WTC11 (cell line): ENCODE measurements at regions not wholly inside any gene's neighbourhood (a gene's known extent, or its start where the extent isn't known, plus 50 kb on each side); places are given as distances from the start of the nearest gene placed in this dataset.

Experiments used
- ATAC-seq: fragments of 200-7000 bp; cut with Tn5 transposase; 2 replicates; pipeline ENCODE4 v1.10.0; 2021; ENCODE audit warnings: mild to moderate bottlenecking, moderate library complexity
- CTCF ChIA-PET: fragments of 300-600 bp; sonication (Branson Sonifier 250); formaldehyde crosslinking; loops from one replicate; lab custom pipeline; 2021; ENCODE audit warnings: antibody characterized with exemption; lab: Charles Lee
- POLR2A ChIA-PET: fragments of 350-600 bp; sonication (Branson Sonifier 250); formaldehyde crosslinking; loops from one replicate; lab custom pipeline; 2021; ENCODE audit warnings: antibody characterized with exemption; lab: Charles Lee
- DNase-seq: peaks from one replicate; pipeline ENCODE4 v3.0.0; 2021; ENCODE audit warnings: low spot score
- H3K27ac Mint-ChIP-seq: 2 replicates; pipeline ENCODE4 v1.8.0; 2021; ENCODE audit warnings: mixed read lengths
- H3K27me3 Mint-ChIP-seq: 2 replicates; pipeline ENCODE4 v1.8.0; 2021; ENCODE audit warnings: low read depth, mild to moderate bottlenecking, moderate library complexity, mixed read lengths
- H3K36me3 Mint-ChIP-seq: 2 replicates; pipeline ENCODE4 v1.8.0; 2021; ENCODE audit warnings: mixed read lengths
- H3K4me1 Mint-ChIP-seq: 2 replicates; pipeline ENCODE4 v1.8.0; 2022; ENCODE audit warnings: mixed read lengths
- H3K4me3 Mint-ChIP-seq: 2 replicates; pipeline ENCODE4 v1.8.0; 2021; ENCODE audit warnings: mild to moderate bottlenecking, moderate library complexity, mixed read lengths
- H3K9me3 Mint-ChIP-seq: 2 replicates; pipeline ENCODE4 v1.8.0; 2021; ENCODE audit warnings: mixed read lengths
- ATF2 ChIP-seq: sonication (generic); formaldehyde crosslinking; IDR thresholded peaks from 2 replicates; pipeline ENCODE4 v1.8.1; 2022; ENCODE audit warnings: low read depth, missing genetic modification reagents, borderline replicate concordance
- EMX1 ChIP-seq: fragments of 250-450 bp; sonication (Bioruptor Pico); IDR thresholded peaks from 2 replicates; pipeline ENCODE4 v1.8.0; 2021; ENCODE audit warnings: mild to moderate bottlenecking
- FOXK1 ChIP-seq: sonication (generic); formaldehyde crosslinking; IDR thresholded peaks from 2 replicates; pipeline ENCODE4 v1.8.0; 2022; ENCODE audit warnings: mild to moderate bottlenecking, moderate library complexity, missing genetic modification reagents
- GABPB1 ChIP-seq: sonication (generic); formaldehyde crosslinking; IDR thresholded peaks from 2 replicates; pipeline ENCODE4 v1.8.1; 2023; ENCODE audit warnings: mild to moderate bottlenecking, missing genetic modification reagents
- HMGA2 ChIP-seq: fragments of 250-450 bp; sonication (Bioruptor Pico); IDR thresholded peaks from 2 replicates; pipeline ENCODE4 v1.4.0; 2021; ENCODE audit warnings: mild to moderate bottlenecking, moderate library complexity
- IRF2 ChIP-seq: sonication (generic); formaldehyde crosslinking; IDR thresholded peaks from 2 replicates; pipeline ENCODE4 v1.8.0; 2022; ENCODE audit warnings: low read depth, missing genetic modification reagents, borderline replicate concordance
- KAT7 ChIP-seq: sonication (generic); formaldehyde crosslinking; IDR thresholded peaks from 2 replicates; pipeline ENCODE4 v1.8.1; 2023; ENCODE audit warnings: missing genetic modification reagents, mild to moderate bottlenecking, borderline replicate concordance
- MAX ChIP-seq: sonication (generic); formaldehyde crosslinking; IDR thresholded peaks from 2 replicates; pipeline ENCODE4 v1.8.0; 2022; ENCODE audit warnings: mild to moderate bottlenecking, missing genetic modification reagents
- NFATC4 ChIP-seq: fragments of 250-450 bp; sonication (Bioruptor Pico); IDR thresholded peaks from 2 replicates; pipeline ENCODE4 v1.9.0; 2021; ENCODE audit warnings: mild to moderate bottlenecking
- NR2C2 ChIP-seq: sonication (generic); formaldehyde crosslinking; IDR thresholded peaks from 2 replicates; pipeline ENCODE4 v1.8.0; 2022; ENCODE audit warnings: mild to moderate bottlenecking, missing genetic modification reagents
- TP53 ChIP-seq: sonication (generic); formaldehyde crosslinking; IDR thresholded peaks from 2 replicates; pipeline ENCODE4 v1.8.1; 2023; ENCODE audit warnings: mild to moderate bottlenecking, missing genetic modification reagents
- ZNF396 ChIP-seq: fragments of 250-450 bp; sonication (Bioruptor Pico); IDR thresholded peaks from 2 replicates; pipeline ENCODE4 v1.8.0; 2021; ENCODE audit warnings: mild to moderate bottlenecking, moderate library complexity, borderline replicate concordance
- ZSCAN18 ChIP-seq: fragments of 250-450 bp; sonication (Bioruptor Pico); IDR thresholded peaks from 2 replicates; pipeline ENCODE4 v2.1.2; 2022; ENCODE audit warnings: mild to moderate bottlenecking, moderate library complexity
- TF ChIP-seq, protein P1 (sequence below): sonication (generic); formaldehyde crosslinking; IDR thresholded peaks from 2 replicates; pipeline ENCODE4 v1.8.1; 2022; ENCODE audit warnings: missing genetic modification reagents, borderline replicate concordance
- TF ChIP-seq, protein P2 (sequence below): sonication (generic); formaldehyde crosslinking; IDR thresholded peaks from 2 replicates; pipeline ENCODE4 v1.8.0; 2022; ENCODE audit warnings: mild to moderate bottlenecking, missing genetic modification reagents
- TF ChIP-seq, protein P3 (sequence below): sonication (generic); formaldehyde crosslinking; IDR thresholded peaks from 2 replicates; pipeline ENCODE4 v1.8.0; 2023; ENCODE audit warnings: missing genetic modification reagents, mild to moderate bottlenecking, borderline replicate concordance
- TF ChIP-seq, protein P4 (sequence below): sonication (generic); formaldehyde crosslinking; conservative IDR thresholded peaks from 2 replicates; pipeline ENCODE4 v1.8.1; 2022; ENCODE audit warnings: mild to moderate bottlenecking, missing genetic modification reagents

DNA sequence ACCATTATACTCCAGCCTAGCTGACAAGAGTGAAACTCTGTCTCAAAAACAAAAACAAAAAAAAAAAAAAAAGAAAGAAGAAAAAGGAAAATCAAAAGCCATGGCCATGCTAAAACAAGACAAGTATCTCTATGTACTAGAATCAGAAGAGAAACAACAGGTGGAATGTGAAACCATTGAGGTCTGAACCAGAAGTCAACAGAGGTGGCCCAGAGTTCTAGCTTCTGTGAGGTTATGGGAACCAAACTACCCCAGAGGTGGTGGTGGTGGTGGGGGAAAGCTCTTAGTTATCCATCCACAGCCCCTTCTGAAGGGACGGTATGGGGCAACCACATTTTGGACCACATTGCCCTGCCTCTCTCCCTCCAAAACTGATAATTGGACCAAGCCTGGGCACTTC, 59.5 kb upstream of the ZNF366 start (continued):
- TF ChIP-seq, protein P1, sequence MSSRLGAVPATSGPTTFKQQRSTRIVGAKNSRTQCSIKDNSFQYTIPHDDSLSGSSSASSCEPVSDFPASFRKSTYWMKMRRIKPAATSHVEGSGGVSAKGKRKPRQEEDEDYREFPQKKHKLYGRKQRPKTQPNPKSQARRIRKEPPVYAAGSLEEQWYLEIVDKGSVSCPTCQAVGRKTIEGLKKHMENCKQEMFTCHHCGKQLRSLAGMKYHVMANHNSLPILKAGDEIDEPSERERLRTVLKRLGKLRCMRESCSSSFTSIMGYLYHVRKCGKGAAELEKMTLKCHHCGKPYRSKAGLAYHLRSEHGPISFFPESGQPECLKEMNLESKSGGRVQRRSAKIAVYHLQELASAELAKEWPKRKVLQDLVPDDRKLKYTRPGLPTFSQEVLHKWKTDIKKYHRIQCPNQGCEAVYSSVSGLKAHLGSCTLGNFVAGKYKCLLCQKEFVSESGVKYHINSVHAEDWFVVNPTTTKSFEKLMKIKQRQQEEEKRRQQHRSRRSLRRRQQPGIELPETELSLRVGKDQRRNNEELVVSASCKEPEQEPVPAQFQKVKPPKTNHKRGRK (CRISPR knock-in tag): no peak
- TF ChIP-seq, all 79 proteins: peak for 0

- no peak overlapping the region for H3K4me3 Mint-ChIP-seq
- peaks cover 18% of the 10 kb centered on the region for H3K9me3 Mint-ChIP-seq
- H3K27me3 Mint-ChIP-seq: no peaks in the 10 kb centered on the region
- no peak for ATAC-seq
- H3K27ac Mint-ChIP-seq: no peak overlapping the region
- no peak for DNase-seq
- TF ChIP-seq, protein P2, sequence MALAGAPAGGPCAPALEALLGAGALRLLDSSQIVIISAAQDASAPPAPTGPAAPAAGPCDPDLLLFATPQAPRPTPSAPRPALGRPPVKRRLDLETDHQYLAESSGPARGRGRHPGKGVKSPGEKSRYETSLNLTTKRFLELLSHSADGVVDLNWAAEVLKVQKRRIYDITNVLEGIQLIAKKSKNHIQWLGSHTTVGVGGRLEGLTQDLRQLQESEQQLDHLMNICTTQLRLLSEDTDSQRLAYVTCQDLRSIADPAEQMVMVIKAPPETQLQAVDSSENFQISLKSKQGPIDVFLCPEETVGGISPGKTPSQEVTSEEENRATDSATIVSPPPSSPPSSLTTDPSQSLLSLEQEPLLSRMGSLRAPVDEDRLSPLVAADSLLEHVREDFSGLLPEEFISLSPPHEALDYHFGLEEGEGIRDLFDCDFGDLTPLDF (CRISPR knock-in tag): no peak
- TF ChIP-seq KAT7 (CRISPR knock-in tag): no peak
- TF ChIP-seq, protein P3, sequence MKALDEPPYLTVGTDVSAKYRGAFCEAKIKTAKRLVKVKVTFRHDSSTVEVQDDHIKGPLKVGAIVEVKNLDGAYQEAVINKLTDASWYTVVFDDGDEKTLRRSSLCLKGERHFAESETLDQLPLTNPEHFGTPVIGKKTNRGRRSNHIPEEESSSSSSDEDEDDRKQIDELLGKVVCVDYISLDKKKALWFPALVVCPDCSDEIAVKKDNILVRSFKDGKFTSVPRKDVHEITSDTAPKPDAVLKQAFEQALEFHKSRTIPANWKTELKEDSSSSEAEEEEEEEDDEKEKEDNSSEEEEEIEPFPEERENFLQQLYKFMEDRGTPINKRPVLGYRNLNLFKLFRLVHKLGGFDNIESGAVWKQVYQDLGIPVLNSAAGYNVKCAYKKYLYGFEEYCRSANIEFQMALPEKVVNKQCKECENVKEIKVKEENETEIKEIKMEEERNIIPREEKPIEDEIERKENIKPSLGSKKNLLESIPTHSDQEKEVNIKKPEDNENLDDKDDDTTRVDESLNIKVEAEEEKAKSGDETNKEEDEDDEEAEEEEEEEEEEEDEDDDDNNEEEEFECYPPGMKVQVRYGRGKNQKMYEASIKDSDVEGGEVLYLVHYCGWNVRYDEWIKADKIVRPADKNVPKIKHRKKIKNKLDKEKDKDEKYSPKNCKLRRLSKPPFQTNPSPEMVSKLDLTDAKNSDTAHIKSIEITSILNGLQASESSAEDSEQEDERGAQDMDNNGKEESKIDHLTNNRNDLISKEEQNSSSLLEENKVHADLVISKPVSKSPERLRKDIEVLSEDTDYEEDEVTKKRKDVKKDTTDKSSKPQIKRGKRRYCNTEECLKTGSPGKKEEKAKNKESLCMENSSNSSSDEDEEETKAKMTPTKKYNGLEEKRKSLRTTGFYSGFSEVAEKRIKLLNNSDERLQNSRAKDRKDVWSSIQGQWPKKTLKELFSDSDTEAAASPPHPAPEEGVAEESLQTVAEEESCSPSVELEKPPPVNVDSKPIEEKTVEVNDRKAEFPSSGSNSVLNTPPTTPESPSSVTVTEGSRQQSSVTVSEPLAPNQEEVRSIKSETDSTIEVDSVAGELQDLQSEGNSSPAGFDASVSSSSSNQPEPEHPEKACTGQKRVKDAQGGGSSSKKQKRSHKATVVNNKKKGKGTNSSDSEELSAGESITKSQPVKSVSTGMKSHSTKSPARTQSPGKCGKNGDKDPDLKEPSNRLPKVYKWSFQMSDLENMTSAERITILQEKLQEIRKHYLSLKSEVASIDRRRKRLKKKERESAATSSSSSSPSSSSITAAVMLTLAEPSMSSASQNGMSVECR (CRISPR knock-in tag): no peak
- TF ChIP-seq NR2C2 (CRISPR knock-in tag): no peak
- TF ChIP-seq NFATC4 (CRISPR knock-in tag): no peak
- TF ChIP-seq IRF2 (CRISPR knock-in tag): no peak
- no peak for TF ChIP-seq ZSCAN18 (CRISPR knock-in tag)
- no peak for TF ChIP-seq TP53 (CRISPR knock-in tag)
- TF ChIP-seq, protein P4, sequence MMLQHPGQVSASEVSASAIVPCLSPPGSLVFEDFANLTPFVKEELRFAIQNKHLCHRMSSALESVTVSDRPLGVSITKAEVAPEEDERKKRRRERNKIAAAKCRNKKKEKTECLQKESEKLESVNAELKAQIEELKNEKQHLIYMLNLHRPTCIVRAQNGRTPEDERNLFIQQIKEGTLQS: no peak
- no peak for TF ChIP-seq FOXK1 (CRISPR knock-in tag)
- TF ChIP-seq ATF2 (CRISPR knock-in tag): no peak
- no peak for TF ChIP-seq GABPB1 (CRISPR knock-in tag)
- no peak for TF ChIP-seq MAX (CRISPR knock-in tag)
- TF ChIP-seq HMGA2 (CRISPR knock-in tag): no peak
- TF ChIP-seq ZNF396 (CRISPR knock-in tag): no peak
- TF ChIP-seq EMX1 (CRISPR knock-in tag): no peak
- ChIA-PET POLR2A (no interaction called here), CTCF (interaction anchor here (1.4 kb wide), 1 partner anchor 41 kb away, joined by 3 read pairs; no protein-coding TSS in a partner anchor)
- no peaks in the 10 kb centered on the region for H3K36me3 Mint-ChIP-seq
- H3K4me1 Mint-ChIP-seq: peaks cover 12% of the 10 kb centered on the region
These were observed 58.5 kb upstream of the ZNF366 start for GRCh38 chr5:72565513-72566289.
